ENCODE measurements at regions not wholly inside any gene's neighbourhood (a gene's known extent, or its start where the extent isn't known, plus 50 kb on each side); places are given as distances from the start of the nearest gene placed in this dataset.

DNA sequence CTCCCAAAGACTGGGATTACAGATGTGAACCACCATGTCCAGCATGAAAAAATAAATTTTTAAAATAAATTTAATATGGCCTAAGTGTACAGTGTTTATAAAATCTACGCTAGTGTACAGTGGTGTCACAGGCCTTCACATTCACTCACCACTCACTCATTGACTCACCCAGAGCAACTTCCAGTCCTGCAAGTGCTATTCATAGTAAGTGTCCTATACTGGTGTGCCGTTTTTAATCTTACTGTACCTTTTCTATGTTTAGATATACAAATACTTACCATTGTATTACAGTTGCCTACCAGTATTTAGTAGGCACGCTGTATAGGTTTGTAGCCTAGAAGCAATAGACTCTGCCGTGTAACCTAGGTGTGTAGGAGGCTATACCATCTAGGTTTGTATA lies 76.1 kb upstream of the FOXN2 start:
- TF ChIP-seq ZNF384 (IDR thresholded peaks at IDR 0.05) (no peak), LEF1 (IDR thresholded peaks at IDR 0.05; ENCODE audit: borderline replicate concordance) (no peak), TARDBP (IDR thresholded peaks at IDR 0.05) (no peak), ELF4 (IDR thresholded peaks at IDR 0.05) (no peak), HDGF (IDR thresholded peaks at IDR 0.05; ENCODE audit: borderline replicate concordance) (no peak), FOXK2 (IDR thresholded peaks at IDR 0.05) (no peak), CTBP1 (IDR thresholded peaks at IDR 0.05; ENCODE audit: borderline replicate concordance) (no peak), BHLHE40 (IDR thresholded peaks at IDR 0.05; ENCODE audit: borderline replicate concordance) (no peak)
- ChIA-PET CTCF (no interaction called here), POLR2A (no interaction called here)
- no peak for DNase-seq (ENCODE audit: extremely low spot score)

GRCh38 chr2:48240912-48241311 lies 73.6 kb upstream of the FOXN2 start:
- DNase-seq (ENCODE audit: extremely low spot score): no peak
- POLR2A ChIA-PET: no interaction called here
- CTCF ChIA-PET: no interaction called here
- no peak for TF ChIP-seq BHLHE40 (IDR thresholded peaks at IDR 0.05; ENCODE audit: borderline replicate concordance)
- no peak for TF ChIP-seq ELF4 (IDR thresholded peaks at IDR 0.05)
- no peak for TF ChIP-seq HDGF (IDR thresholded peaks at IDR 0.05; ENCODE audit: borderline replicate concordance)
- TF ChIP-seq FOXA1 (IDR thresholded peaks at IDR 0.05): no peak

- ChIA-PET CTCF (no interaction called here), POLR2A (no interaction called here)
- no peak for TF ChIP-seq L3MBTL2 (conservative IDR thresholded peaks at IDR 0.05)
- TF ChIP-seq SP1 (IDR thresholded peaks at IDR 0.05): no peak
- TF ChIP-seq, protein P1, sequence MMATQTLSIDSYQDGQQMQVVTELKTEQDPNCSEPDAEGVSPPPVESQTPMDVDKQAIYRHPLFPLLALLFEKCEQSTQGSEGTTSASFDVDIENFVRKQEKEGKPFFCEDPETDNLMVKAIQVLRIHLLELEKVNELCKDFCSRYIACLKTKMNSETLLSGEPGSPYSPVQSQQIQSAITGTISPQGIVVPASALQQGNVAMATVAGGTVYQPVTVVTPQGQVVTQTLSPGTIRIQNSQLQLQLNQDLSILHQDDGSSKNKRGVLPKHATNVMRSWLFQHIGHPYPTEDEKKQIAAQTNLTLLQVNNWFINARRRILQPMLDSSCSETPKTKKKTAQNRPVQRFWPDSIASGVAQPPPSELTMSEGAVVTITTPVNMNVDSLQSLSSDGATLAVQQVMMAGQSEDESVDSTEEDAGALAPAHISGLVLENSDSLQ (IDR thresholded peaks at IDR 0.05): no peak
- TF ChIP-seq HDGF (IDR thresholded peaks at IDR 0.05; ENCODE audit: borderline replicate concordance): no peak
- no peak for TF ChIP-seq SUZ12 (IDR thresholded peaks at IDR 0.05)
- no peak for TF ChIP-seq FOXA1 (IDR thresholded peaks at IDR 0.05)
- no peak for TF ChIP-seq LEF1 (IDR thresholded peaks at IDR 0.05; ENCODE audit: borderline replicate concordance)
- no peak for TF ChIP-seq NFRKB (IDR thresholded peaks at IDR 0.05)
- TF ChIP-seq FOXK2 (IDR thresholded peaks at IDR 0.05): no peak
- TF ChIP-seq TARDBP (IDR thresholded peaks at IDR 0.05): no peak
- no peak for TF ChIP-seq ARNT (IDR thresholded peaks at IDR 0.05)
- TF ChIP-seq CTBP1 (IDR thresholded peaks at IDR 0.05; ENCODE audit: borderline replicate concordance): no peak
- no peak for TF ChIP-seq FOXM1 (IDR thresholded peaks at IDR 0.05; ENCODE audit: borderline replicate concordance)
- no peak for TF ChIP-seq BHLHE40 (IDR thresholded peaks at IDR 0.05; ENCODE audit: borderline replicate concordance)
- no peak for TF ChIP-seq ELF4 (IDR thresholded peaks at IDR 0.05)
- no peak for TF ChIP-seq ZNF384 (IDR thresholded peaks at IDR 0.05)
- no peak for DNase-seq (ENCODE audit: extremely low spot score)
Observed at GRCh38 chr2:48247206-48247605, 67.3 kb upstream of the FOXN2 start.

DNA sequence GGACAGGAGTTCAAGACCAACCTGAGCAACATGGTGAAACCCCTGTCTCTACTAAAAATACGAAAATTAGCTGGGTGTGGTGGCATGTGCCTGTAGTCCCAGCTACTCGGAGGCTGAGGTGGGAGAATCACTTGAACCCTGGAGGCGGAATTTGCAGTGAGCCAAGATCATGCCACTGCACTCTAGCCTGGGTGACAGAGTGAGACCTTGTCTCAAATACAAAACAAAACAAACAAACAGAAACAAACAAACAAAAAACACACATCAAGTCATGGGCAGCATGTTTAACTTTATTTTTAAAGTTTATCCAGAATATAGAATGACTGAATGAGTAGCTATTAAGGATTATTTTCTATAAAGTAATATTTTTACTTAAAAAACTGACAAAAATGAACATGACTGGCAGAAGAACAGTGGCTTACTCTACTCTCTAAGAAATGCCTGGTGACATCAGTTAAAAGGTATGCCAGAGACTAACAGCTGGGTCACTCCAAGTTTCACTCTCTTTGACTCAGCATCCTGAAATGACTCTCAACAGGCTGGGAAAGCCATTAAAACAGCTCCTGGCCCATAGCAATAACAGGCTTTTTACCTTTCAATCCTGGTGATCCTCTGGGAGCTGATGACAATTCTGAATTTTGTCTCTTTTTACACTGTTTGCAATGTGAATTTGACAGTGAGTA lies 66.1 kb upstream of the FOXN2 start:
- POLR2A ChIA-PET: no interaction called here
- CTCF ChIA-PET: interaction anchor here (0.7 kb wide), 1 partner anchor 56 kb away, joined by 3 read pairs; no protein-coding TSS in a partner anchor
- DNase-seq (ENCODE audit: extremely low spot score): peak; percentile 13
- TF ChIP-seq LEF1 (IDR thresholded peaks at IDR 0.05; ENCODE audit: borderline replicate concordance): no peak
- TF ChIP-seq ELF4 (IDR thresholded peaks at IDR 0.05): no peak
- TF ChIP-seq BHLHE40 (IDR thresholded peaks at IDR 0.05; ENCODE audit: borderline replicate concordance): no peak
- TF ChIP-seq ARNT (IDR thresholded peaks at IDR 0.05): no peak
- no peak for TF ChIP-seq TARDBP (IDR thresholded peaks at IDR 0.05)

DNA sequence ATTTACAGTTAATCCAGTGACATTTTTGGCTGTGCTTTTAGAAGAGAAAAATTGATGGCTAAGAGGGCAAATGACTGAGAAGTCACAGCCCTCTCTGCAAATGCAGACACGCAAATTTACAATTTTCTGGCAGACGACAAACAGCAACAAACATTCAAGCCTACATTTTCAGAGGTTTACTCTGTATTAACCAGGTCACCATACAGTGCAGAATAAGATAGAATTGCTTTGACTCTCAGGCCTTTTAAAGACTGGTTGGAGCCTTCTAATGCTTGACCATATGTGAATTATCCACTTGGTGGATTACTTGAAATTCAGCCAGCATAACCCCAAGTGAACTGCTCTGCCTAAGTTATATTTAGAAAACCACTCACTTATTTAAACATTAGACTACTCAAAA lies 65.5 kb upstream of the FOXN2 start:
- POLR2A ChIA-PET: no interaction called here
- no peak for TF ChIP-seq TARDBP (IDR thresholded peaks at IDR 0.05)
- TF ChIP-seq, protein P1 (IDR thresholded peaks at IDR 0.05): no peak
- no peak for TF ChIP-seq HDGF (IDR thresholded peaks at IDR 0.05; ENCODE audit: borderline replicate concordance)
- TF ChIP-seq ZNF384 (IDR thresholded peaks at IDR 0.05): no peak
- TF ChIP-seq FOXK2 (IDR thresholded peaks at IDR 0.05): no peak
- no peak for TF ChIP-seq ELF4 (IDR thresholded peaks at IDR 0.05)
- TF ChIP-seq FOXA1 (IDR thresholded peaks at IDR 0.05): no peak
- no peak for TF ChIP-seq FOXM1 (IDR thresholded peaks at IDR 0.05; ENCODE audit: borderline replicate concordance)
- TF ChIP-seq ARNT (IDR thresholded peaks at IDR 0.05): no peak
- TF ChIP-seq SUZ12 (IDR thresholded peaks at IDR 0.05): no peak
- no peak for DNase-seq (ENCODE audit: extremely low spot score)
- CTCF ChIA-PET: interaction anchor here (0.7 kb wide), 1 partner anchor 56 kb away, joined by 3 read pairs; no protein-coding TSS in a partner anchor

- ChIA-PET CTCF (no interaction called here), POLR2A (no interaction called here)
- no peak for TF ChIP-seq FOXM1 (IDR thresholded peaks at IDR 0.05; ENCODE audit: borderline replicate concordance)
- no peak for TF ChIP-seq ZNF384 (IDR thresholded peaks at IDR 0.05)
- no peak for TF ChIP-seq SUZ12 (IDR thresholded peaks at IDR 0.05)
- no peak for TF ChIP-seq L3MBTL2 (conservative IDR thresholded peaks at IDR 0.05)
- TF ChIP-seq CTBP1 (IDR thresholded peaks at IDR 0.05; ENCODE audit: borderline replicate concordance): no peak
- TF ChIP-seq TARDBP (IDR thresholded peaks at IDR 0.05): no peak
- no peak for TF ChIP-seq SP1 (IDR thresholded peaks at IDR 0.05)
- TF ChIP-seq, protein P1 (IDR thresholded peaks at IDR 0.05): no peak
- no peak for TF ChIP-seq NFRKB (IDR thresholded peaks at IDR 0.05)
- no peak for TF ChIP-seq HDGF (IDR thresholded peaks at IDR 0.05; ENCODE audit: borderline replicate concordance)
- no peak for TF ChIP-seq FOXK2 (IDR thresholded peaks at IDR 0.05)
- TF ChIP-seq ELF4 (IDR thresholded peaks at IDR 0.05): no peak
- no peak for TF ChIP-seq ARNT (IDR thresholded peaks at IDR 0.05)
- TF ChIP-seq BHLHE40 (IDR thresholded peaks at IDR 0.05; ENCODE audit: borderline replicate concordance): no peak
- no peak for TF ChIP-seq LEF1 (IDR thresholded peaks at IDR 0.05; ENCODE audit: borderline replicate concordance)
- DNase-seq (ENCODE audit: extremely low spot score): no peak
Observed at GRCh38 chr2:48249631-48250473, 64.6 kb upstream of the FOXN2 start.

Measured in HEK293T (cell line).